Activated CD4-positive, alpha-beta T cell treated with anti-CD3 and anti-CD28 coated beads, Interleukin-2, amount 50 U/mL, for 48 hours (primary cell): ENCODE measurements at regions not wholly inside any gene's neighbourhood (a gene's known extent, or its start where the extent isn't known, plus 50 kb on each side); places are given as distances from the start of the nearest gene placed in this dataset.

Experiments
- DNase-seq, 2 experiments: peaks; one replicate each; pipeline ENCODE4 v3.0.0-alpha.2; 2020

DNA sequence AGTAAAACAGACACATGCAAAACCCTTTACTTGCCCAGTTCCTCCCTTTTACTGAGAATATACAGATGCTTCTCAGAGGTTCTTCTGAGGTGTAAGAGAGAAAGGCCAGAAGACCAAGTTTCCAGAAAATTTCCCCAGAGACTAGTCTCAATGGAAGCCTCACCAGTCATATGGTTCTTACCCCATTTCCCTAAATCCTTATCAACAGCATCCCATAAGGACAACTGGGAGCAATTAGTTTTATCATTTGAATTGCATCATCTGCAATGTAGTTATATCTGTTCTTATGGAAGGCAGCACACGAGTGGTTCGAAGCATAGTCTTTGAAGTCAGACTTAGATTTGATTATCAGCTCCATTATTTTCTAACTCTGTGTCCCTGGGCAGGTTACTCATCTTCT lies 203.6 kb upstream of the PPARGC1A start:
- DNase-seq: no peak

- DNase-seq: no peak
Measured at GRCh38 chr4:24091639-24092233, 201.9 kb upstream of the PPARGC1A start.

DNA sequence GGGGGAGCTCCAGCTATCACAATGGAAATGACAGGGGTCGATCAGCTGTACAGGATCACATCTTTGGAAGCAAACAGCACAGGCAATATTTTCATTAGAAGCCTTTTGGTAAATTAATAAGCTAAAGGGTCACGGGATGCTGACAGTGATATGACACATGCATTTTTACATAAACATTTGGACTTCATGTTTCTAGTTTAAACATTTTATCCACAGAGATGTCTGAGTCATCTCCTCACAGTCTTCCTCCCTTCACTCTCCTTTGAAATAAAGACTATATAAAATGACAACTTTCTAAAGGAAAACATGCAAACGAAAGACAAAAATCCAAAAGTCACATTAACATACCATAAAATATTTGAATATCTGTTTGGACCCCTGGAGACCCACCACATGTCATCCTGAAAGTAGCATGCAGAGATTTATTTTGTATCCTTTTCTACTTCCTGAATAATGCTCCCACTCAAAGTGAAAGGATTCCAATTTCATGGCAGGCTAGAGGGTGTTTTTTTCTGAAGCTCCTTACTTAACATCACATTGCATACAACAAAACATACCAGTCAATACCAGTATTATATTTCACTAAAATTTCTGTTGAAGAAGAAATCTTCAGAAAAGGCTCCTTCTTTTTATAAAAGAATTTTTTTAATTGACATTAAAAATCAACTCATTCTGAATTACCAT lies 200.1 kb upstream of the PPARGC1A start:
- no peak for DNase-seq

- no peak for DNase-seq
Measured at GRCh38 chr4:24080871-24081270, 191.0 kb upstream of the PPARGC1A start.

- DNase-seq: no peak
Measured at GRCh38 chr4:24078347-24078962, 188.6 kb upstream of the PPARGC1A start.

DNA sequence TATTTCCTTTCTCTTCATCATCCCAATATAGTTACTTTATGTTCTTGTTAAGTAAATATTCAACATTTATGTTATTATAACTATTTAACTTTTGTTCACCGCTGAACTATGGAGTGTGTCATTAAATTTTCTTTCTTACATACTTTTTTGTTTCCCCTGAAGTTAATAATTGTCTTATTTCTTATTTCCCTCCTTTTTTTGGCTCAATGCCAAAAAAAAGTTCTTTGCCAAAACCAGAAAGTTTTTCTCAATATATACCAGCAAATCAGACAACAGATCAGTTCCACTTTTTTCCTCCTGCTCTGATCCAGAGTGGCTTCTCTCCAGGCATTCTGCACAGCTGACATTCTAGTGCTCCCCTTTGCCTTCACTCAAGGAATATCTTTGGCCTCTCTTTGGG lies 187.0 kb upstream of the PPARGC1A start:
- no peak for DNase-seq

DNA sequence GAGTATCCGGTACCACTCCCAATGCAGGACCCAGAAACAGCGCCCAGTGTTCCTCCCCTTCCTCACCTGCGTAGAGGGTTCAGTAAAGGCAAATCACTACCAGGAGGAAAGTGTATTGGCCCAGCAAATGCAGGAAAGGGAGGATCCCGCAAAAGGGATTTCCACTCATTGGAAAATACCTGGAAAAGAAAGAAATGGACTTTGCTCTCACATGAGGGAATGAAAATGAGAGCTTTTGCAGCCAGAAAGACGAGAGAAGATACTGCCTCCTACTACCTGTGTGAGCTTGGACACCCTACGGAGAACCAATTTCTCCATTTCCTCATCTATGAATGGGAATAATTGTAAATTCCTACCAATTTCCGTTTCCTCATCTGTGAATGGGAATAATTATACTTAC lies 184.1 kb upstream of the PPARGC1A start:
- DNase-seq: no peak

- DNase-seq: no peak
Measured at GRCh38 chr4:24071612-24072372, 181.9 kb upstream of the PPARGC1A start.

- no peak for DNase-seq
Measured at GRCh38 chr4:24070117-24070516, 180.3 kb upstream of the PPARGC1A start.

GRCh38 chr4:24067367-24068193 lies 177.7 kb upstream of the PPARGC1A start:
- DNase-seq: no peak

DNA sequence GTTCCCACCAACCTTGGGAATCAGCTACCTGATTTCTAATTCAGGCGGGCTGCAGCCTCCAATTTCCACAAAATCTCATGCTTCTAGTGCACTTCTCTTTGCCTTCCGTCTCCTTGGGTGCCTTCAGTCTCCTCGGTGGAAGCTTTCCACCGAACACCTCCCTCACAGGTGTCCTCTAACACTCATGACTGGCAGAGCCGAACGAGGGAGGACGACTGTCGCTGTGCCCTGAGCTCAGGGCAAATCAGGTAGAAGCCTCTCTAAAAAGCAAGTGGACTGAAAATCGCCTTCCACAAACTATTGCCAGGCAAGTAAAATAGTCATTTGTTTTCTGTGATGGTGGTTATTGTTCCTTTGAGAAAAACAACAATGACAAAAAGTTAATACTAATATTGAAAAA lies 176.1 kb upstream of the PPARGC1A start:
- DNase-seq: no peak

DNA sequence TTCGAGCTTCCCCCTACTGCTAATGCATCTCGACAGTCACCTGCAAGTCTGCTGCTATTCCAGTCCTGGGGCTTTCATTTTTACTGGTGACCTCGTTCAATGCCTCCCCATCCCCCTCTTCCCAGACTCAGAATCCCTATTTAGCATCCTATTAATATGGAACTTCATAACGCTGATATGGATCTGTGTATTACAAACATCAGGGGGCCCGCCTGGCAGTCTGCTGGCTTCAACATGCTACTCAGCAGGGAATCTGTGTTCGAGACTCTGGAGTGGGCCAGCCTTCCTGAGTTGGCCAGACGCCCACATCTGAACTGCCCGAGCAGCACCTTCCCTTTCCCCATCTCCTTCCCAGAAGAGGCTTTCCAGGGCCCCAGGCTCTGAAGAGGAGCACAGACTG lies 173.9 kb upstream of the PPARGC1A start:
- DNase-seq: no peak

DNA sequence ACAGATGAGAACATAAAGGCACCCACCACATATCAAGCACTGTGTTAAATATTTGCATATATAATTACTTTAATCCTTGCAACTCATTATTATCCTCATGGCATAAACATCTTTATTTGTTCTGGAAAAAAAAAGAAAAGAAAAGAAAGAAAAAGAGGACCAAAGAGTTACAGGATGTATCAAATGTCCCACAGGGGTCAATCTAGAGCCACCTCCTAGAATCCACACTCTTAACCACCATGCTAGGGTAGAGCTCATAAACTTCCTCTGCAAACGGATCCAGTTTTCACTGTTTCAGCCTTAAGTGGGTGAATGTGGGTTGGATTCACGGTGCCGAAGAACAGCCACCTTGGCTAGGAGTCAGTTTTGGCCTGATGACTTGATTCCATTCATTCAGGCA lies 171.1 kb upstream of the PPARGC1A start:
- no peak for DNase-seq

DNA sequence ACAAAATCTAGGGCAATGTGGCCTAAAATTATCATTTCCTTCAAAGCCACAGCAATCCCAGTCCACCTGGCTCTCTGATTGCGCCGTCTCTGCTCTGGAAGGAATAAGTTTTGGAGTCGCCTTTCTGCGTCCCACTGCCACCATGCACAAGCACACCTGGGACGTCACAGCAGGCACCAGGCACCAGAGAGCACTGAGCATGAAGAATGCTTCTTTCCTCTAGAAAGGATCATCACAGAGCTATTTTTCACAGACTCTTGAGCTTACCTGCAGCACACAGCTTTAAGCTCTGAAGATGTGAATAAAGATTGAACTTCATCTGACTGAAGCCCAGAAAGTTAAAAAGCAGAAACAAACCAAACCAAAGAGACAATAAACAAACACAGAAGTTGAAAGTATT lies 170.0 kb upstream of the PPARGC1A start:
- no peak for DNase-seq

DNA sequence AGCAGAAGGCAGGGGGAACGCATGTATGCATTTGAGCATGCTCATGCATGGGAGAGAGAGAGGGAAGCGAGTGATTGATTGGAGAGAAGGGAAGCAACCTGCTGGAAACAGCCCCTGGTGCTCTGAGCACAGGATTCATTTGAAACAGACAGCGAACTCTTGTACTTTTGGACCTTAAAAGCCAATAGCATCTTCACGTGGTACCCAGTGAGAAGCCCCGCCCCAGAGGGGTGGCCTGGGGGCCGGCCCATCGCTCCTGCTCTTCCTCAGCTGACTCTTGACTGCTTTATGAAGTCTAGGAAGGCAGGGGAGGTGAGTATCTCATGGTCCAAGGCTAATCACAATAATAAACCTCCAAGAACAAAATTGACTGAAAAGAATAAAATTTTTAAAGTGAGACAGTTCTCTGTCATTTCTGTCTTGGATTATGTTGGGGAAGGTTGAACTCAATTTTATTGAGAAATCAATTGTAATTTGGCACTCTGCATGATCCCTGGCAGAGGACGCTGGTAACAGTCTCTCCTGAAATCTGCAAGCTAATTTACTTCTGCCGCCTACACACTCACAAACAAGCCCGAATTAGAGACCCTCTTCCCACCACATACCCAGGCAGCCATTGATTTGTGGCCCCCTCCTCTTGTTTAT lies 168.2 kb upstream of the PPARGC1A start:
- DNase-seq: no peak

GRCh38 chr4:24056289-24056688 lies 166.4 kb upstream of the PPARGC1A start:
- no peak for DNase-seq

- no peak for DNase-seq
Measured at GRCh38 chr4:24055623-24056022, 165.8 kb upstream of the PPARGC1A start.

DNA sequence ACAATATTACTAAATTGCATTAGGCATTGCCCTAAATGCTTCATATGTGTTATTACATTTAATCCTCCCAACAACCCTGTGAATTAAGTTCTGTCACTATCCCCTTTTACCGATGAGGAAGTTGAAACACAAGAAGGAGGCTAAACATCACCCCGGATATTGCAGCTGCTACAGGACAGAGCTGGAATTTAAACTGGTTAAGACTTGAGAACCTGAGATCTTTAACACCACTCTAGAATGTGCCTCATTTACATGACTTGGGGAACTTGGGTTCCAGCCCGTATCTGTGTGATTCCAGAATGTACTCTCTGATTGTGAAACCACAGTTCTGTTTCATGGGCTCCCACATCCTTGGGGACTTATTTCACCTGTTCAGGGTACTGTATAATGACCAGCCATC lies 165.1 kb upstream of the PPARGC1A start:
- DNase-seq: no peak

GRCh38 chr4:24053934-24054333 lies 164.1 kb upstream of the PPARGC1A start:
- DNase-seq: no peak

GRCh38 chr4:24044610-24045589 lies 155.1 kb upstream of the PPARGC1A start:
- DNase-seq: no peak

DNA sequence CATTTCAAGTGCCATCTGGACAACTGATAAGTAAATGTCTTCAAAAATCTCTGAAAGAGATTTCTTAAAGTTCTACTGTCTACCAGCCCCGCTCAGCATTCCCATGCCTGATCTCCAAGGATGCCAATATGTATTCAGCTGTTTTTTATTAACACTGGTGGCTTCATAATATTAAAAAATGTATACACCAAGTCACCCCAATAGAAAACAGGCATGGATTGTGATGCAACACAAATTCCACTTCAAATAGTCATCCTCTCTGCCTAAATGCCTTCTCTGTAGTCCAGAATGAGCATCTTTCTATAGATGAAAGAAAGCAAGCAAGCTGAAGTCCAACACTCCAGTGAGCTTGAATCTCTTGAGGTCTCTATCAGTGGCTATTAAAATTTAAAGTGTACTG lies 152.2 kb upstream of the PPARGC1A start:
- DNase-seq: no peak
